ENCODE measurements at regions not wholly inside any gene's neighbourhood (a gene's known extent, or its start where the extent isn't known, plus 50 kb on each side); places are given as distances from the start of the nearest gene placed in this dataset.

- H3K4me3 ChIP-seq (ENCODE audit: low read depth, low read length): no peak overlapping the region
- DNase-seq (ENCODE audit: low read depth, low spot score): no peak
- H3K27ac ChIP-seq (ENCODE audit: low read depth, low read length): no peak overlapping the region
- TF ChIP-seq CTCF (IDR thresholded peaks at IDR 0.05; ENCODE audit: low read depth, low read length): no peak
- ChIA-PET POLR2A (no interaction called here), CTCF (interaction anchor here (1.1 to 2.4 kb wide), 2 partner anchors 939 to 1147 kb away, joined by 5 to 19 read pairs; no protein-coding TSS in a partner anchor)
- no peaks in the 10 kb centered on the region for H3K27me3 ChIP-seq (ENCODE audit: control insufficient read depth, insufficient read depth, low read length)
- peaks cover 14% of the 10 kb centered on the region for H3K9me3 ChIP-seq (ENCODE audit: control insufficient read depth, insufficient read depth, low read length)
Observed at GRCh38 chr10:129032372-129033313, 434.4 kb upstream of the MGMT start.

- ChIA-PET CTCF (no interaction called here), POLR2A (no interaction called here)
- Histone ChIP-seq H3K4me3 (ENCODE audit: low read depth, low read length) (no peak overlapping the region), H3K27me3 (ENCODE audit: control insufficient read depth, insufficient read depth, low read length) (no peaks in the 10 kb centered on the region), H3K27ac (ENCODE audit: low read depth, low read length) (no peak overlapping the region), H3K9me3 (ENCODE audit: control insufficient read depth, insufficient read depth, low read length) (peaks cover 16% of the 10 kb centered on the region)
- TF ChIP-seq CTCF (IDR thresholded peaks at IDR 0.05; ENCODE audit: low read depth, low read length): no peak
- no peak for DNase-seq (ENCODE audit: low read depth, low spot score)
Observed at GRCh38 chr10:129033340-129033739, 433.7 kb upstream of the MGMT start.

GRCh38 chr10:129033790-129034272 is 433.2 kb upstream of the MGMT start:
- TF ChIP-seq CTCF (IDR thresholded peaks at IDR 0.05; ENCODE audit: low read depth, low read length): no peak
- CTCF ChIA-PET: no interaction called here
- POLR2A ChIA-PET: no interaction called here
- H3K27ac ChIP-seq (ENCODE audit: low read depth, low read length): no peak overlapping the region
- no peaks in the 10 kb centered on the region for H3K27me3 ChIP-seq (ENCODE audit: control insufficient read depth, insufficient read depth, low read length)
- no peak for DNase-seq (ENCODE audit: low read depth, low spot score)
- H3K9me3 ChIP-seq (ENCODE audit: control insufficient read depth, insufficient read depth, low read length): peaks cover 16% of the 10 kb centered on the region
- H3K4me3 ChIP-seq (ENCODE audit: low read depth, low read length): no peak overlapping the region

GRCh38 chr10:129035052-129035827 is 431.8 kb upstream of the MGMT start:
- no peak overlapping the region for H3K27ac ChIP-seq (ENCODE audit: low read depth, low read length)
- no peak for DNase-seq (ENCODE audit: low read depth, low spot score)
- no peak for TF ChIP-seq CTCF (IDR thresholded peaks at IDR 0.05; ENCODE audit: low read depth, low read length)
- POLR2A ChIA-PET: no interaction called here
- H3K27me3 ChIP-seq (ENCODE audit: control insufficient read depth, insufficient read depth, low read length): no peaks in the 10 kb centered on the region
- CTCF ChIA-PET: interaction anchor here (0.5 to 1.5 kb wide), 2 partner anchors 27 to 936 kb away, joined by 3 read pairs; no protein-coding TSS in a partner anchor
- H3K4me3 ChIP-seq (ENCODE audit: low read depth, low read length): no peak overlapping the region
- peaks cover 20% of the 10 kb centered on the region for H3K9me3 ChIP-seq (ENCODE audit: control insufficient read depth, insufficient read depth, low read length)
